ENCODE measurements at regions not wholly inside any gene's neighbourhood (a gene's known extent, or its start where the extent isn't known, plus 50 kb on each side); places are given as distances from the start of the nearest gene placed in this dataset.
A peak's percentile ranks its signal among the peaks of the same experiment; 100 is the strongest.

DNA sequence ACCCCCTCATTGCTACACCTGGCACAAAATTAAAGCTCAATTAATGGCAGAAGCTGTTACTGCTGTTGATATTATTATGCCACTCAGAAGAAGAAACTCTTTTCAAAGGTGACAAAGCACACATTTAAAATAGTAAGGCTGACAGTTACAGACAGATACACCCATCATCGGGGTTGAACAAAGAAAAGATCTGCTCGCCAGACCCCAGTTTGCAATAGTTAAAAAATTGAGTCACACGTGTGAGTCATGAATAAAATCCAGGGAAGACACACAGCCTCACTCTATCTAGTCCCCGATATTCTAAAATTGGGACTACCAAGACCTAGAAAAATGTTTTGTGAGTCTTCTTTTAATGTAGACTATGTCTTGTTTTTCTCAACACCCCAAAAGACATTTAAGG is 330.0 kb upstream of the SOX9 start (continued):
- TF ChIP-seq EZH2phosphoT487 (IDR thresholded peaks at IDR 0.05; ENCODE audit: unreplicated experiment) (no peak), NANOG (IDR thresholded peaks at IDR 0.05; ENCODE audit: borderline replicate concordance) (no peak)

GRCh38 chr17:71791311-71791710 is 329.5 kb upstream of the SOX9 start:
- no peak overlapping the region for H3K4me3 Mint-ChIP-seq
- no peak for DNase-seq (ENCODE audit: low spot score)
- TF ChIP-seq STAT1 (IDR thresholded peaks at IDR 0.05; ENCODE audit: unreplicated experiment) (no peak), JUNB (IDR thresholded peaks at IDR 0.05; ENCODE audit: unreplicated experiment) (no peak), POLR2AphosphoS5 (IDR thresholded peaks at IDR 0.05; ENCODE audit: low read depth) (no peak), ETS1 (IDR thresholded peaks at IDR 0.05) (no peak), CREB1 (CRISPR knock-in tag; IDR thresholded peaks at IDR 0.05; ENCODE audit: low read depth) (no peak), ZNF331 (CRISPR knock-in tag; IDR thresholded peaks at IDR 0.05; ENCODE audit: low read depth) (no peak)
- TF ChIP-seq, protein P1, sequence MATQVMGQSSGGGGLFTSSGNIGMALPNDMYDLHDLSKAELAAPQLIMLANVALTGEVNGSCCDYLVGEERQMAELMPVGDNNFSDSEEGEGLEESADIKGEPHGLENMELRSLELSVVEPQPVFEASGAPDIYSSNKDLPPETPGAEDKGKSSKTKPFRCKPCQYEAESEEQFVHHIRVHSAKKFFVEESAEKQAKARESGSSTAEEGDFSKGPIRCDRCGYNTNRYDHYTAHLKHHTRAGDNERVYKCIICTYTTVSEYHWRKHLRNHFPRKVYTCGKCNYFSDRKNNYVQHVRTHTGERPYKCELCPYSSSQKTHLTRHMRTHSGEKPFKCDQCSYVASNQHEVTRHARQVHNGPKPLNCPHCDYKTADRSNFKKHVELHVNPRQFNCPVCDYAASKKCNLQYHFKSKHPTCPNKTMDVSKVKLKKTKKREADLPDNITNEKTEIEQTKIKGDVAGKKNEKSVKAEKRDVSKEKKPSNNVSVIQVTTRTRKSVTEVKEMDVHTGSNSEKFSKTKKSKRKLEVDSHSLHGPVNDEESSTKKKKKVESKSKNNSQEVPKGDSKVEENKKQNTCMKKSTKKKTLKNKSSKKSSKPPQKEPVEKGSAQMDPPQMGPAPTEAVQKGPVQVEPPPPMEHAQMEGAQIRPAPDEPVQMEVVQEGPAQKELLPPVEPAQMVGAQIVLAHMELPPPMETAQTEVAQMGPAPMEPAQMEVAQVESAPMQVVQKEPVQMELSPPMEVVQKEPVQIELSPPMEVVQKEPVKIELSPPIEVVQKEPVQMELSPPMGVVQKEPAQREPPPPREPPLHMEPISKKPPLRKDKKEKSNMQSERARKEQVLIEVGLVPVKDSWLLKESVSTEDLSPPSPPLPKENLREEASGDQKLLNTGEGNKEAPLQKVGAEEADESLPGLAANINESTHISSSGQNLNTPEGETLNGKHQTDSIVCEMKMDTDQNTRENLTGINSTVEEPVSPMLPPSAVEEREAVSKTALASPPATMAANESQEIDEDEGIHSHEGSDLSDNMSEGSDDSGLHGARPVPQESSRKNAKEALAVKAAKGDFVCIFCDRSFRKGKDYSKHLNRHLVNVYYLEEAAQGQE (IDR thresholded peaks at IDR 0.05; ENCODE audit: unreplicated experiment), result no peak
- H3K4me3 ChIP-seq, result no peak overlapping the region
- no peaks in the 10 kb centered on the region for H4K20me1 ChIP-seq (replicated peaks; ENCODE audit: insufficient read depth)
- H2AFZ ChIP-seq, result no peak overlapping the region
- H3K27me3 Mint-ChIP-seq (ENCODE audit: insufficient read depth, low read depth, poor library complexity), result peaks cover 6% of the 10 kb centered on the region
- H3F3A ChIP-seq (replicated peaks; ENCODE audit: low read depth), result no peaks in the 10 kb centered on the region
- no peaks in the 10 kb centered on the region for H3K36me3 Mint-ChIP-seq (ENCODE audit: low read depth)
- H3K79me2 ChIP-seq (replicated peaks; ENCODE audit: insufficient read depth), result no peaks in the 10 kb centered on the region
- no peak overlapping the region for H3K27ac ChIP-seq (ENCODE audit: low read depth)
- no peaks in the 10 kb centered on the region for H3K4me1 Mint-ChIP-seq
- no peak overlapping the region for H3K27ac Mint-ChIP-seq
- no peak for ATAC-seq
- no peaks in the 10 kb centered on the region for H3K4me1 ChIP-seq (ENCODE audit: insufficient read depth)
- H3K36me3 ChIP-seq (ENCODE audit: insufficient read depth), result no peaks in the 10 kb centered on the region
- no peaks in the 10 kb centered on the region for H3K9me2 ChIP-seq (ENCODE audit: insufficient read depth)
- no peaks in the 10 kb centered on the region for H3K27me3 ChIP-seq (ENCODE audit: insufficient read depth)
- no peak overlapping the region for H3K4me2 ChIP-seq
- H3K9me3 Mint-ChIP-seq, result no peaks in the 10 kb centered on the region

DNA sequence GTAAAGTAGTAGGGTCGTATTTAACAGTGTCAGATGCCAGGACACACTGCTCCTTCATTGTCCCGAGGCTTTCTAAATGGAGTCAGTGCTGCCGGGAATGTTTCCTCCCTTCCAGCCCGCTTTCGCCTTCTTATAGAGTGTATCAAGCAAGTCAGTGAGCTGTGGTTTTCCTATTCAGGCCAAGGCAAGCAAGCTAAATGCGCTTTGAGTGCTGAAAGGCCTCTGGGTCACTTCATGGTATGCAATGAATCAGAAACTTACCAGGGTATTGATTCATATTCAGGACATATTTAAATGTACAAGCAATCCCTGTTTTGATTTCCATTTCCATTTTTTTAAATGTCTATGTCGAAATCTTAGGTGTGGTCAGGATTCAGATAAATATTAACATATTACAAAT is 327.9 kb upstream of the SOX9 start:
- H3K4me1 ChIP-seq (ENCODE audit: insufficient read depth), result no peaks in the 10 kb centered on the region
- peak; percentile 6 for DNase-seq (ENCODE audit: low spot score)
- H3K27me3 Mint-ChIP-seq (ENCODE audit: insufficient read depth, low read depth, poor library complexity), result peaks cover 3% of the 10 kb centered on the region
- no peaks in the 10 kb centered on the region for H3K36me3 Mint-ChIP-seq (ENCODE audit: low read depth)
- no peaks in the 10 kb centered on the region for H3K79me2 ChIP-seq (replicated peaks; ENCODE audit: insufficient read depth)
- H4K20me1 ChIP-seq (replicated peaks; ENCODE audit: insufficient read depth), result no peaks in the 10 kb centered on the region
- no peak overlapping the region for H3K27ac Mint-ChIP-seq
- no peaks in the 10 kb centered on the region for H3K27me3 ChIP-seq (ENCODE audit: insufficient read depth)
- H3K9me2 ChIP-seq (ENCODE audit: insufficient read depth), result no peaks in the 10 kb centered on the region
- no peak overlapping the region for H3K4me3 ChIP-seq
- no peaks in the 10 kb centered on the region for H3K9me3 Mint-ChIP-seq
- H3F3A ChIP-seq (replicated peaks; ENCODE audit: low read depth), result no peaks in the 10 kb centered on the region
- H3K4me2 ChIP-seq, result no peak overlapping the region
- no peaks in the 10 kb centered on the region for H3K4me1 Mint-ChIP-seq
- no peak overlapping the region for H3K27ac ChIP-seq (ENCODE audit: low read depth)
- no peak for ATAC-seq
- H3K4me3 Mint-ChIP-seq, result no peak overlapping the region
- H2AFZ ChIP-seq, result peak overlapping the region; percentile 83
- H3K36me3 ChIP-seq (ENCODE audit: insufficient read depth), result no peaks in the 10 kb centered on the region
- TF ChIP-seq ETS1 (IDR thresholded peaks at IDR 0.05) (no peak), CREB1 (CRISPR knock-in tag; IDR thresholded peaks at IDR 0.05; ENCODE audit: low read depth) (no peak), EZH2 (IDR thresholded peaks at IDR 0.05; ENCODE audit: low read depth, unreplicated experiment) (no peak), NANOG (IDR thresholded peaks at IDR 0.05; ENCODE audit: borderline replicate concordance) (no peak), EZH2phosphoT487 (IDR thresholded peaks at IDR 0.05; ENCODE audit: unreplicated experiment) (no peak), JUNB (IDR thresholded peaks at IDR 0.05; ENCODE audit: unreplicated experiment) (no peak)

All from GM23338 (cell line).